Common myeloid progenitor, CD34-positive (primary cell): ENCODE measurements at regions not wholly inside any gene's neighbourhood (a gene's known extent, or its start where the extent isn't known, plus 50 kb on each side); places are given as distances from the start of the nearest gene placed in this dataset.

ENCODE experiments used
- CTCF ChIA-PET: fragments of 350-600 bp; sonication (Branson Sonifier 250); formaldehyde crosslinking; loops from one replicate; lab custom pipeline; 2021; ENCODE audit warnings: antibody characterized with exemption; lab: Charles Lee
- POLR2A ChIA-PET: fragments of 350-600 bp; sonication (Branson Sonifier 250); formaldehyde crosslinking; loops from one replicate; lab custom pipeline; 2021; ENCODE audit warnings: antibody characterized with exemption; lab: Charles Lee
- DNase-seq, 3 donors: peaks; one replicate each; pipeline versions ENCODE4 v3.0.0 to v3.0.0-alpha.2; 2013
- H3K27ac ChIP-seq, 2 experiments: 1 replicate in 1 of 2; 2 replicates in 1 of 2; pipeline ENCODE4 v1.7.0; 2013; ENCODE audit warnings: inconsistent platforms in 2 of 2, low read length in 2 of 2, mild to moderate bottlenecking in 2 of 2, low read depth in 1 of 2, moderate library complexity in 1 of 2; ENCODE audit not compliant: severe bottlenecking in 2 of 2, insufficient read depth in 1 of 2, poor library complexity in 1 of 2
- H3K27me3 ChIP-seq, 5 experiments: replicated peaks in 2 of 5; 1 replicate in 3 of 5; 2 replicates in 2 of 5; pipeline versions ENCODE4 v1.6.1 to v1.7.0; 2013; ENCODE audit warnings: low read length in 4 of 5, mild to moderate bottlenecking in 2 of 5, moderate library complexity in 2 of 5, inconsistent platforms in 1 of 5; ENCODE audit not compliant: insufficient read depth in 5 of 5, control insufficient read depth in 4 of 5
- H3K36me3 ChIP-seq, 4 experiments: 1 replicate in 2 of 4; 2 replicates in 2 of 4; pipeline versions ENCODE4 v1.6.1 to v1.7.0; 2013; ENCODE audit warnings: low read length in 3 of 4, control low read depth in 1 of 4, mild to moderate bottlenecking in 1 of 4; ENCODE audit not compliant: control insufficient read depth in 4 of 4, insufficient read depth in 4 of 4
- H3K4me1 ChIP-seq, 4 experiments: 1 replicate in 3 of 4; 2 replicates in 1 of 4; pipeline versions ENCODE4 v1.6.1 to v1.7.1; 2013; ENCODE audit warnings: low read length in 3 of 4, mild to moderate bottlenecking in 3 of 4, control low read depth in 1 of 4, inconsistent platforms in 1 of 4, moderate library complexity in 1 of 4; ENCODE audit not compliant: control insufficient read depth in 4 of 4, insufficient read depth in 4 of 4; ENCODE audit errors: control extremely low read depth in 1 of 4
- H3K4me3 ChIP-seq, 7 experiments: 1 replicate in 4 of 7; 2 replicates in 3 of 7; pipeline versions ENCODE4 v1.5.1 to v1.7.0; 2013; ENCODE audit warnings: mild to moderate bottlenecking in 7 of 7, low read length in 6 of 7, moderate library complexity in 6 of 7, inconsistent platforms in 2 of 7, low read depth in 2 of 7, control low read depth in 1 of 7; ENCODE audit not compliant: insufficient read depth in 4 of 7, control insufficient read depth in 1 of 7; ENCODE audit errors: extremely low read depth in 1 of 7
- H3K9me3 ChIP-seq, 5 experiments: 1 replicate in 4 of 5; 2 replicates in 1 of 5; pipeline versions ENCODE4 v1.6.1 to v1.7.1; 2013; ENCODE audit warnings: low read length in 4 of 5, mild to moderate bottlenecking in 2 of 5, inconsistent platforms in 1 of 5, low read depth in 1 of 5, moderate library complexity in 1 of 5; ENCODE audit not compliant: control insufficient read depth in 4 of 5, insufficient read depth in 2 of 5; ENCODE audit errors: control extremely low read depth in 1 of 5
- WGBS: methylation state at CpG from one replicate; pipeline ENCODE4 v1.1.5; 2013; ENCODE audit not compliant: insufficient coverage; 5-methylcytosine and 5-hydroxymethylcytosine counted together

GRCh38 chr13:104310861-104311260, 1244.6 kb upstream of the SLC10A2 start:
- Histone ChIP-seq H3K27me3 (no peaks in the 10 kb centered on the region), H3K36me3 (no peaks in the 10 kb centered on the region), H3K4me3 (no peak overlapping the region), H3K4me1 (no peaks in the 10 kb centered on the region), H3K9me3 (no peaks in the 10 kb centered on the region), H3K27ac (no peak overlapping the region)
- DNase-seq: no peak
- CTCF ChIA-PET: no interaction called here
- 70% methylated on average over 2 of the region's 2 CpGs for WGBS
- POLR2A ChIA-PET: no interaction called here

- Histone ChIP-seq H3K4me3 (no peak overlapping the region), H3K36me3 (no peaks in the 10 kb centered on the region), H3K27ac (no peak overlapping the region), H3K4me1 (no peaks in the 10 kb centered on the region), H3K27me3 (no peaks in the 10 kb centered on the region), H3K9me3 (no peaks in the 10 kb centered on the region)
- ChIA-PET CTCF (interaction anchor here (1.0 kb wide), 1 partner anchor 12 kb away, joined by 4 read pairs; no protein-coding TSS in a partner anchor), POLR2A (interaction anchor here (0.6 kb wide), 1 partner anchor 189 kb away, joined by 3 read pairs; no protein-coding TSS in a partner anchor)
- no peak for DNase-seq
- WGBS: 100% methylated on average over 1 of the region's 1 CpG
These were observed 1243.2 kb upstream of the SLC10A2 start for GRCh38 chr13:104309431-104309830.

GRCh38 chr13:104301171-104301975, 1235.2 kb upstream of the SLC10A2 start:
- Histone ChIP-seq H3K4me3 (no peak overlapping the region), H3K36me3 (no peaks in the 10 kb centered on the region), H3K9me3 (no peaks in the 10 kb centered on the region), H3K27me3 (no peaks in the 10 kb centered on the region), H3K4me1 (no peaks in the 10 kb centered on the region), H3K27ac (no peak overlapping the region)
- ChIA-PET CTCF (no interaction called here), POLR2A (no interaction called here)
- no CpG with 5 or more reads among the region's 4 CpGs for WGBS
- DNase-seq: no peak

GRCh38 chr13:104297075-104297474, 1230.9 kb upstream of the SLC10A2 start:
- POLR2A ChIA-PET: no interaction called here
- no peaks in the 10 kb centered on the region for H3K27me3 ChIP-seq
- H3K4me1 ChIP-seq: no peaks in the 10 kb centered on the region
- no peaks in the 10 kb centered on the region for H3K36me3 ChIP-seq
- CTCF ChIA-PET: interaction anchor here (1.4 kb wide), 1 partner anchor 16 kb away, joined by 3 read pairs; no protein-coding TSS in a partner anchor
- 86% methylated on average over 1 of the region's 2 CpGs for WGBS
- no peak for DNase-seq
- H3K4me3 ChIP-seq: no peak overlapping the region
- no peaks in the 10 kb centered on the region for H3K9me3 ChIP-seq
- H3K27ac ChIP-seq: no peak overlapping the region

- WGBS: 100% methylated on average over 1 of the region's 1 CpG
- ChIA-PET POLR2A (no interaction called here), CTCF (interaction anchor here (1.4 kb wide), 1 partner anchor 17 kb away, joined by 3 read pairs; no protein-coding TSS in a partner anchor)
- Histone ChIP-seq H3K4me1 (no peaks in the 10 kb centered on the region), H3K27me3 (no peaks in the 10 kb centered on the region), H3K27ac (no peak overlapping the region), H3K36me3 (no peaks in the 10 kb centered on the region), H3K4me3 (no peak overlapping the region), H3K9me3 (no peaks in the 10 kb centered on the region)
- no peak for DNase-seq
These were observed 1230.1 kb upstream of the SLC10A2 start for GRCh38 chr13:104296286-104296685.

GRCh38 chr13:104295537-104295936, 1229.3 kb upstream of the SLC10A2 start:
- Histone ChIP-seq H3K9me3 (no peaks in the 10 kb centered on the region), H3K4me1 (no peaks in the 10 kb centered on the region), H3K36me3 (no peaks in the 10 kb centered on the region), H3K4me3 (no peak overlapping the region), H3K27me3 (no peaks in the 10 kb centered on the region), H3K27ac (no peak overlapping the region)
- ChIA-PET POLR2A (no interaction called here), CTCF (no interaction called here)
- DNase-seq: no peak
- 100% methylated on average over 3 of the region's 5 CpGs for WGBS

GRCh38 chr13:104289400-104289799, 1223.2 kb upstream of the SLC10A2 start:
- Histone ChIP-seq H3K9me3 (no peaks in the 10 kb centered on the region), H3K36me3 (no peaks in the 10 kb centered on the region), H3K4me3 (no peak overlapping the region), H3K27ac (no peak overlapping the region), H3K27me3 (no peaks in the 10 kb centered on the region), H3K4me1 (no peaks in the 10 kb centered on the region)
- 100% methylated on average over 1 of the region's 3 CpGs for WGBS
- CTCF ChIA-PET: no interaction called here
- POLR2A ChIA-PET: no interaction called here
- DNase-seq: no peak
